Heart left ventricle (tissue), 16 donors: ENCODE measurements at regions not wholly inside any gene's neighbourhood (a gene's known extent, or its start where the extent isn't known, plus 50 kb on each side); places are given as distances from the start of the nearest gene placed in this dataset.

Experiments used
- ATAC-seq, 4 donors: fragments of 200-7000 bp; cut with Tn5 transposase; one replicate each; pipeline ENCODE4 v1.9.1; 2020 to 2022; ENCODE audit warnings: moderate library complexity in 4 of 4, mild to moderate bottlenecking in 3 of 4, moderate number of reproducible peaks in 1 of 4
- DNase-seq, 5 donors: peaks; one replicate each; pipeline ENCODE4 v3.0.0-alpha.2; 2020
- H3K27ac ChIP-seq, 12 donors: fragments of 200-600 bp; sonication (generic) in 4 of 12; one replicate each; pipeline versions ENCODE4 v1.5.0 to v1.8.0; 2016 to 2022; ENCODE audit warnings: mild to moderate bottlenecking in 2 of 12
- H3K27me3 ChIP-seq, 9 donors: fragments of 200-600 bp; sonication (generic) in 2 of 9; one replicate each; pipeline versions ENCODE4 v1.5.1 to v1.8.0; 2016 to 2022; ENCODE audit warnings: mild to moderate bottlenecking in 3 of 9
- H3K36me3 ChIP-seq, 9 donors: fragments of 200-600 bp; sonication (generic) in 2 of 9; one replicate each; pipeline versions ENCODE4 v1.5.0 to v1.8.0; 2018 to 2022; ENCODE audit warnings: mild to moderate bottlenecking in 2 of 9
- H3K4me1 ChIP-seq, 12 donors: fragments of 200-600 bp; sonication (generic) in 4 of 12; one replicate each; pipeline versions ENCODE4 v1.5.0 to v1.8.0; 2016 to 2022; ENCODE audit warnings: mild to moderate bottlenecking in 3 of 12
- H3K4me3 ChIP-seq, 12 donors: fragments of 200-600 bp; sonication (generic) in 4 of 12; one replicate each; pipeline versions ENCODE4 v1.5.0 to v1.8.0; 2017 to 2022; ENCODE audit warnings: mild to moderate bottlenecking in 9 of 12, moderate library complexity in 4 of 12
- H3K9me3 ChIP-seq, 12 donors: fragments of 200-600 bp; sonication (generic) in 4 of 12; one replicate each; pipeline versions ENCODE4 v1.5.0 to v1.8.0; 2016 to 2022; ENCODE audit warnings: mild to moderate bottlenecking in 1 of 12
- CTCF ChIP-seq, 12 donors: fragments of 200-600 bp; sonication (generic) in 4 of 12; IDR thresholded peaks; one replicate each; pipeline versions ENCODE4 v1.5.0 to v1.8.0; 2018 to 2022; ENCODE audit warnings: antibody characterized with exemption in 12 of 12, mild to moderate bottlenecking in 5 of 12
- POLR2A ChIP-seq, 2 donors: fragments of 450-650 bp; IDR thresholded peaks; one replicate each; pipeline ENCODE4 v1.6.1; 2017; ENCODE audit warnings: antibody characterized with exemption in 2 of 2, mild to moderate bottlenecking in 2 of 2, moderate library complexity in 2 of 2
- WGBS, 4 donors: extraction: QIAGEN DNeasy Blood & Tissue Kit in 2 of 4; methylation state at CpG; one replicate each; pipeline versions ENCODE4 v1.1.5 to v1.1.7; 2013 to 2018; 5-methylcytosine and 5-hydroxymethylcytosine counted together
- intact Hi-C, 10 donors: fragments of 100-400 bp; cut with DNase I; formaldehyde crosslinking; loops; one replicate each; pipeline versions ENCODE4 v1.11.1 to v1.14.2; 2022
- donor health status: ischemic (EF 13 %, LVEDD 7.1; RV severe dilation, severe dysfunction).
- donor health status: healthy with polysubstance abuse.
- donor health status: DM: no; HTN: yes; CAD: no.
- donor health status: DM: no; HTN: no; CAD: no.
- donor health status: ischemic (EF 25% LVEDD 6.9; RV normal size, moderate dysfunction).
- donor health status: ischemic (EF 25% LVEDD 5.7; RV mildly dilated, moderate dysfunction).
- donor health status: healthy.
- donor health status: DM: yes; HTN: yes; CAD: no.
- donor health status: ischemic (EF 35%, LVEDD 5.7; RV mildly dilated, moderate dysfunction).
- donor health status: nonischemic (EF 11% LVEDD 7.7; RV severe dilation, severe dysfunction).
- donor health status: DM: yes; HTN: yes; CAD: no.
- donor health status: PGD.
- donor health status: ischemic (EF 29% LVEDD 5.4; RV normal size, mild dysfunction).
- donor health status: nonischemic (EF 23%, LVEDD 6.1; RV moderate dilation, normal function).

GRCh38 chr9:26240020-26240419 is 561.8 kb upstream of the TUSC1 start:
- intact Hi-C loops, result no loop called here
- TF ChIP-seq POLR2A (IDR thresholded peaks at IDR 0.05), result no peak
- no peak for TF ChIP-seq CTCF (IDR thresholded peaks at IDR 0.05)
- ATAC-seq, result no peak
- Histone ChIP-seq H3K27ac (no peak overlapping the region), H3K27me3 (no peaks in the 10 kb centered on the region), H3K4me1 (no peaks in the 10 kb centered on the region), H3K36me3 (no peaks in the 10 kb centered on the region), H3K9me3 (no peaks in the 10 kb centered on the region), H3K4me3 (no peak overlapping the region)
- 59 to 81% (median 68%) methylated on average over 2 of the region's 2 CpGs for WGBS, 4 donors
- DNase-seq, result no peak

GRCh38 chr9:26237256-26237655 is 559.0 kb upstream of the TUSC1 start:
- no peaks in the 10 kb centered on the region for H3K9me3 ChIP-seq
- H3K27me3 ChIP-seq, result no peaks in the 10 kb centered on the region
- ATAC-seq (no peak), DNase-seq (no peak)
- WGBS, 4 donors, result 50 to 64% (median 57%) methylated on average over 3 of the region's 3 CpGs
- no peaks in the 10 kb centered on the region for H3K4me1 ChIP-seq
- H3K4me3 ChIP-seq, result no peak overlapping the region
- H3K36me3 ChIP-seq, result no peaks in the 10 kb centered on the region
- H3K27ac ChIP-seq, result no peak overlapping the region
- TF ChIP-seq POLR2A (IDR thresholded peaks at IDR 0.05) (no peak), CTCF (IDR thresholded peaks at IDR 0.05) (no peak)
- intact Hi-C loops, result no loop called here

- ATAC-seq (no peak), DNase-seq (no peak)
- Histone ChIP-seq H3K27ac (no peak overlapping the region), H3K36me3 (no peaks in the 10 kb centered on the region), H3K4me3 (no peak overlapping the region), H3K4me1 (no peaks in the 10 kb centered on the region), H3K9me3 (no peaks in the 10 kb centered on the region), H3K27me3 (no peaks in the 10 kb centered on the region)
- 61 to 79% (median 69%) methylated on average over 2 of the region's 2 CpGs for WGBS, 4 donors
- TF ChIP-seq CTCF (IDR thresholded peaks at IDR 0.05), result no peak
- no peak for TF ChIP-seq POLR2A (IDR thresholded peaks at IDR 0.05)
- intact Hi-C loops, result no loop called here
Observed at GRCh38 chr9:26234865-26235264, 556.6 kb upstream of the TUSC1 start.

GRCh38 chr9:26231391-26231790 is 553.1 kb upstream of the TUSC1 start:
- WGBS, 4 donors, result 69 to 73% (median 71%) methylated on average over 4 of the region's 4 CpGs
- no peak overlapping the region for H3K4me3 ChIP-seq
- no peaks in the 10 kb centered on the region for H3K36me3 ChIP-seq
- no peaks in the 10 kb centered on the region for H3K4me1 ChIP-seq
- no peak overlapping the region for H3K27ac ChIP-seq
- no peaks in the 10 kb centered on the region for H3K27me3 ChIP-seq
- no peak for ATAC-seq
- no peak for DNase-seq
- TF ChIP-seq POLR2A (IDR thresholded peaks at IDR 0.05), result no peak
- no peak for TF ChIP-seq CTCF (IDR thresholded peaks at IDR 0.05)
- intact Hi-C loops, result no loop called here
- no peaks in the 10 kb centered on the region for H3K9me3 ChIP-seq
